GM10248 (cell line): ENCODE measurements at regions not wholly inside any gene's neighbourhood (a gene's known extent, or its start where the extent isn't known, plus 50 kb on each side); places are given as distances from the start of the nearest gene placed in this dataset.

ENCODE experiments used
- CTCF ChIA-PET: fragments of 300-600 bp; sonication (Branson Sonifier 250); formaldehyde crosslinking; extraction: SDS; loops from one replicate; lab custom pipeline; 2021; ENCODE audit warnings: antibody characterized with exemption; lab: Yijun Ruan, JAX
- POLR2A ChIA-PET: fragments of 350-650 bp; sonication (Branson Sonifier 250); formaldehyde crosslinking; extraction: SDS; loops from one replicate; lab custom pipeline; 2020; ENCODE audit warnings: antibody characterized with exemption; lab: Yijun Ruan, JAX
- DNase-seq: peaks from one replicate; pipeline ENCODE4 v3.0.0; 2012; ENCODE audit errors: extremely low spot score
- TF ChIP-seq, protein P1 (sequence below): IDR thresholded peaks from 2 replicates; pipeline ENCODE4 v1.5.1; 2012; ENCODE audit warnings: mild to moderate bottlenecking, low read depth; ENCODE audit errors: extremely low read depth, missing control alignments, control extremely low read depth

DNA sequence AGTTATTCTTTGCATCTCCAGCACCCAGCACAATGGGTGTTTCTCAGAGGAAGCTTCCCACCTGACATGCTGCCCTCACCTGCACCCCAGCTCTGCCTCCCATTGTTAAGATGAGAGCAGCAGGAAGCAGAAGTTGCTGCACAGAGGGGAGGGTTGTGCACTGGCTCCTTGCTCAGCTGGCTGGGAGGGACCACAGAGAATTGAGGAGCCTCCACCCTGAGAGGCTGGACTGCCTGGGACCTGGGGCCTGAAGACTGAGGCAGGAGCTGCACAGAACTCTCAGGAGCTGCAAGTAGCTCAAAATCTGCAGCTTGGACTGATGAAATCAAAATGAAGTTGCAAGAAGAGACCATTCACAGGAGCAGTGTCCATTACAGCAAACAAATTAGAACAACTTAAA lies 222.3 kb upstream of the LINGO1 start:
- ChIA-PET CTCF (interaction anchor here (1.1 to 1.8 kb wide), 2 partner anchors 13 to 34 kb away, joined by 3 to 4 read pairs; no protein-coding TSS in a partner anchor), POLR2A (no interaction called here)
- TF ChIP-seq, protein P1, sequence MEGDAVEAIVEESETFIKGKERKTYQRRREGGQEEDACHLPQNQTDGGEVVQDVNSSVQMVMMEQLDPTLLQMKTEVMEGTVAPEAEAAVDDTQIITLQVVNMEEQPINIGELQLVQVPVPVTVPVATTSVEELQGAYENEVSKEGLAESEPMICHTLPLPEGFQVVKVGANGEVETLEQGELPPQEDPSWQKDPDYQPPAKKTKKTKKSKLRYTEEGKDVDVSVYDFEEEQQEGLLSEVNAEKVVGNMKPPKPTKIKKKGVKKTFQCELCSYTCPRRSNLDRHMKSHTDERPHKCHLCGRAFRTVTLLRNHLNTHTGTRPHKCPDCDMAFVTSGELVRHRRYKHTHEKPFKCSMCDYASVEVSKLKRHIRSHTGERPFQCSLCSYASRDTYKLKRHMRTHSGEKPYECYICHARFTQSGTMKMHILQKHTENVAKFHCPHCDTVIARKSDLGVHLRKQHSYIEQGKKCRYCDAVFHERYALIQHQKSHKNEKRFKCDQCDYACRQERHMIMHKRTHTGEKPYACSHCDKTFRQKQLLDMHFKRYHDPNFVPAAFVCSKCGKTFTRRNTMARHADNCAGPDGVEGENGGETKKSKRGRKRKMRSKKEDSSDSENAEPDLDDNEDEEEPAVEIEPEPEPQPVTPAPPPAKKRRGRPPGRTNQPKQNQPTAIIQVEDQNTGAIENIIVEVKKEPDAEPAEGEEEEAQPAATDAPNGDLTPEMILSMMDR: no peak
- no peak for DNase-seq

DNA sequence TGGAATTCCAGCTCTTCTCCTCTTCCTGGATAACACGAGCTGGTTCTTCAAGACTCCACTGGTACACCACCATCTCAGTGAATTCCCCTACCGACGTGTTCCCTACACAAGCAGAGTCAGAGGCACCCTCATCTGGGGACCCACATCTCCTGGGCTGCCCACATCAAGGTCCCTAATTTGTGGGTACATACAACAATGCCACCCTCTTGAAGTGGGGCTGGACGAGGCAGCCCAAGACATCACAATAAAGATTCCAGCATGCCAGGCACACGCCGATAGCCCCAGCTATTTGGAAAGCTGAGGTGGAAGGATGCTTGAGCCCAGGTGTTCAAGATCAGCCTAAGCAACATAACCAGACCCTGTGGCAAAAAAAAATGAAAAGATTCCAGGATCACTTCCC lies 221.2 kb upstream of the LINGO1 start:
- CTCF ChIA-PET: interaction anchor here (1.8 kb wide), 1 partner anchor 33 kb away, joined by 4 read pairs; no protein-coding TSS in a partner anchor
- POLR2A ChIA-PET: no interaction called here
- TF ChIP-seq, protein P1: no peak
- DNase-seq: no peak

DNA sequence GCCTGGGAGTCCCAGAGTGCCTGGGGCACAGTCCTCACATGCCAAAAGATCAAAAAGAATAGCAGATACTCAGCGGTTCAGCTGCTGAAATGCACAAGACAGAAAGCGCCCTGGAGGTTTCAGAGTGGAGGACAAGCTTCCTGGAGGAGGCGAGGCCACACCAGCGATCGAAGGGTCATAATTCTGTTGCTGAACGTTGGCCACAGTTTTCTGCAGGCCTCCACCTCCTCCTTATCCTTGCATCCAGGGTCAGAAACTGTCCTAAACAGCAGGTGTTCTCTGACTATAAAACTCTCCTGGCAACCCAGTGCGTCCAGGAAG lies 220.3 kb upstream of the LINGO1 start:
- TF ChIP-seq, protein P1: no peak
- CTCF ChIA-PET: no interaction called here
- no peak for DNase-seq
- POLR2A ChIA-PET: no interaction called here

DNA sequence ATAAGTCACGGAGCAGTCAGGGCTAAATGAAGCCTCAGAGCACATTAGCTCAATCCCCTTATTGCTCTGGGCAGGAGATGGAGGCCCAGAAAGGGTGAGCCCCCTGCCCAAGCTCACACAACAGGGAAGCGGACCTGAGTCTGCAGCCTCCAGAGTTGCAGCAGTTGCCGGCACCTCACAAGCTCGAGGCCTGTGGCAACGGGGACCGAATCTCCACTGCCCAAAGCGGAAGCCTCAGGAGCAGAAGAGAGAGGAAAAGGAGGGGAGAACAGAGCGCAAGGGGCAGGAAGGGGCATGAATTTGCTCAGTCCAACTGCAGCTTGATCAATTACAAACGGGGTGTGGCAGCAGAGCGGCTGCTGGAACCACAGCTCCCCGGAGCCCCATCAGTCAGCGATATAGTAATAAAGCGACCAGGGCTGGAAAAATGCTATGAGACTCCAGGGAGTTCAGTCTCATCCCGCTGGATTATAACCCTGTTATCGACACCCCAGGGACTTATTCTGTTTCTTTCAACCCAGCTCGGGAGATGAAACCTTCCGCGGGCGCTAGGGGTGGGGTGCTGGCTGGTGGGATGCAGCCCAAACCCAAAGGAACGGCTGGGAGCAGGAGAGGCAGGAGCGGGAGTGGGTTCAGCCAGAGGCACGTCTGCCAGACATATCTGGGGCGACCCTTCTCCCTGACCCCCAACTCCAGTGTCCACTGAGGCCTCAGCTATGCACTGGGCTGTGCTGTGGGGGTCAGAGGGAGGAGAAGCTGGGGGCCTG lies 219.7 kb upstream of the LINGO1 start:
- ChIA-PET CTCF (interaction anchor here (1.2 to 1.6 kb wide), 3 partner anchors 14 to 256 kb away, joined by 3 read pairs; no protein-coding TSS in a partner anchor), POLR2A (no interaction called here)
- DNase-seq: no peak
- TF ChIP-seq, protein P1: no peak

DNA sequence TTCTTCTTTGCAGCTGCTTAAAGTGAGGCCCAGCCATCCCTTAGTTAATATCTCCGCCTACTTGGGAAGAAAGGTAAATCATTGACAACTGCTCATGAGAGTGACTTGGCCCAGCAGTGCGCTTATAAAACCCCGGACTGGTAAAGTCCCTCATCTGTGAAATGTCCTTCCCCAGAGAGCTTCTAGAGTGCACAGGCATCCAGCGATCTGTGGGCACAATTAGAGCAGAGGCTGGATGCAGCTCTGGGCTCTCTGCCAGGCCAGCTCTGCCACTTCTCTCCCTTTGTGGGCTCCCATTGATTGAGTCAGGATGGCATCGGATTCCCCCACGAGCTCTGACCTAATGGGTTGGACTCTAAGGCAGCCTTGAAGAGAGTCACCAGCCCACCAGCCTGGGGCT lies 219.0 kb upstream of the LINGO1 start:
- ChIA-PET CTCF (interaction anchor here (1.2 to 1.6 kb wide), 3 partner anchors 14 to 257 kb away, joined by 3 read pairs; no protein-coding TSS in a partner anchor), POLR2A (no interaction called here)
- DNase-seq: no peak
- TF ChIP-seq, protein P1: no peak

DNA sequence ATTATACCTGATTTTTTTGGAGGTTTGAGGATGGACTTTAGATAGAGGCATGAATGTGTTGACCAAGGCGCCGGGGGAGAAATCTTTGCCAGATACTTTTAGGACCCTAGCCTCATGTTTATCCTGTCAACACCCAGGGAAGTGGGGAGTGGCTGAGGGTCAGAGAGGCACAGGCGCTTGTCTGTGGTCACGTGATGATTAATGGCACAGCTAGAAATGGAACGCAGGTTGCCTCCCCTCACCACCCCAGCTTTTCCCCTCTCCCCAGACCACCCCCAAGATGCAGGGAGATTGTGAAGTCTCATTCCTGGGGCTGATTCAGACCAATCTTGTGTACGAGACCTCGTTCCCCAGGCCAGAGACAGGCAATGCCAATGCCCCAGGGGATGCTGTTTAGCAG lies 218.4 kb upstream of the LINGO1 start:
- ChIA-PET CTCF (interaction anchor here (1.6 kb wide), 1 partner anchor 257 kb away, joined by 3 read pairs; no protein-coding TSS in a partner anchor), POLR2A (no interaction called here)
- no peak for DNase-seq
- TF ChIP-seq, protein P1: no peak
